ENCODE measurements at regions not wholly inside any gene's neighbourhood (a gene's known extent, or its start where the extent isn't known, plus 50 kb on each side); places are given as distances from the start of the nearest gene placed in this dataset.

- TF ChIP-seq, protein P1, sequence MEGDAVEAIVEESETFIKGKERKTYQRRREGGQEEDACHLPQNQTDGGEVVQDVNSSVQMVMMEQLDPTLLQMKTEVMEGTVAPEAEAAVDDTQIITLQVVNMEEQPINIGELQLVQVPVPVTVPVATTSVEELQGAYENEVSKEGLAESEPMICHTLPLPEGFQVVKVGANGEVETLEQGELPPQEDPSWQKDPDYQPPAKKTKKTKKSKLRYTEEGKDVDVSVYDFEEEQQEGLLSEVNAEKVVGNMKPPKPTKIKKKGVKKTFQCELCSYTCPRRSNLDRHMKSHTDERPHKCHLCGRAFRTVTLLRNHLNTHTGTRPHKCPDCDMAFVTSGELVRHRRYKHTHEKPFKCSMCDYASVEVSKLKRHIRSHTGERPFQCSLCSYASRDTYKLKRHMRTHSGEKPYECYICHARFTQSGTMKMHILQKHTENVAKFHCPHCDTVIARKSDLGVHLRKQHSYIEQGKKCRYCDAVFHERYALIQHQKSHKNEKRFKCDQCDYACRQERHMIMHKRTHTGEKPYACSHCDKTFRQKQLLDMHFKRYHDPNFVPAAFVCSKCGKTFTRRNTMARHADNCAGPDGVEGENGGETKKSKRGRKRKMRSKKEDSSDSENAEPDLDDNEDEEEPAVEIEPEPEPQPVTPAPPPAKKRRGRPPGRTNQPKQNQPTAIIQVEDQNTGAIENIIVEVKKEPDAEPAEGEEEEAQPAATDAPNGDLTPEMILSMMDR (IDR thresholded peaks at IDR 0.05), result no peak
- no peak for TF ChIP-seq POLR2A (IDR thresholded peaks at IDR 0.05; ENCODE audit: low read depth)
- no peak for TF ChIP-seq POLR2AphosphoS5 (IDR thresholded peaks at IDR 0.05)
Measured at GRCh38 chr2:226678422-226678821, 121.2 kb downstream of the IRS1 start.

All from esophagus muscularis mucosa (tissue), 3 donors.